Psoas muscle (tissue), 7 donors: ENCODE measurements at regions not wholly inside any gene's neighbourhood (a gene's known extent, or its start where the extent isn't known, plus 50 kb on each side); places are given as distances from the start of the nearest gene placed in this dataset.

Experiments
- ATAC-seq, 4 donors: fragments of 200-7000 bp; cut with Tn5 transposase; one replicate each; pipeline ENCODE4 v1.9.1; 2020; ENCODE audit warnings: moderate library complexity in 3 of 4, mild to moderate bottlenecking in 2 of 4
- DNase-seq, 2 donors: peaks; one replicate each; pipeline ENCODE4 v3.0.0-alpha.2; 2020
- H3K27ac ChIP-seq: fragments of 200-600 bp; one replicate; pipeline ENCODE4 v1.8.0; 2022
- H3K27me3 ChIP-seq, 3 donors: fragments of 200-600 bp in 1 of 3; one replicate each; pipeline versions ENCODE4 v1.6.1 to v1.8.0; 2013 to 2022; ENCODE audit warnings: low read length in 2 of 3, mild to moderate bottlenecking in 2 of 3, moderate library complexity in 1 of 3; ENCODE audit not compliant: insufficient read depth in 3 of 3
- H3K36me3 ChIP-seq, 2 donors: fragments of 200-600 bp in 1 of 2; one replicate each; pipeline versions ENCODE4 v1.6.1 to v1.8.0; 2013 to 2022; ENCODE audit warnings: low read depth in 1 of 2, mild to moderate bottlenecking in 1 of 2, moderate library complexity in 1 of 2; ENCODE audit not compliant: insufficient read depth in 1 of 2
- H3K4me1 ChIP-seq: fragments of 200-600 bp; one replicate; pipeline ENCODE4 v1.8.0; 2022
- H3K4me3 ChIP-seq: fragments of 200-600 bp; one replicate; pipeline ENCODE4 v1.8.0; 2022; ENCODE audit warnings: mild to moderate bottlenecking
- H3K9me3 ChIP-seq: fragments of 200-600 bp; one replicate; pipeline ENCODE4 v1.8.0; 2022
- CTCF ChIP-seq: fragments of 200-600 bp; IDR thresholded peaks from one replicate; pipeline ENCODE4 v1.8.0; 2022; ENCODE audit warnings: antibody characterized with exemption
- WGBS, 3 donors: extraction: QIAGEN DNeasy Blood & Tissue Kit; methylation state at CpG; one replicate each; pipeline versions ENCODE4 v1.1.6 to v1.1.7; 2013; 5-methylcytosine and 5-hydroxymethylcytosine counted together
- intact Hi-C, 2 donors: fragments of 100-400 bp; cut with DNase I; formaldehyde crosslinking; loops; one replicate each; pipeline versions ENCODE4 v1.11.0 to v1.14.2; 2022
- donor health status: healthy with polysubstance abuse.
- donor health status: DM: no; HTN: no; CAD: no; lungs with moderate emphysema.
- donor health status: Bipolar disorder and iron deficiency.
- donor health status: healthy.
- donor health status: DM: yes; HTN: yes; CAD: no.
- donor health status: DM: no; HTN: no; CAD: no.
- donor health status: DM: yes; HTN: yes; CAD: no.

DNA sequence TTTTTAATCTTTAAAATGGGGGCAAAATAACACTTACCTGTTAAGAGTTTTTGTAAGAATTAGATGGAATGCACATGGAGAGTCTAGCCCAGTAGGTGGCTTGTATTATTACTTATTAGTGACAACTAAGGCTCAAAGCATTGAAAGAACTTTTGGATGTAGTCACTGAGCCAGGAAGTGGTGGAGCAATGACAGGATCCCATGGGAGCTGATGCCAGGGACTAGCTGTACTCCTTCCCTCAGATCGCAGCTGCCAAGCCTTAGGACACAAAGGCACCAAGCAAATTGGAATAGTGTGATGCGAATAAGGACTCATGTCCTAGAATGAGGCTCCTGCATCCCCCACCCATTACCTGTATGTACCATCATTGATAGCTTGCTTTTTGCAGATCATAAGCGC lies 370.4 kb upstream of the RGMA start:
- Histone ChIP-seq H3K27ac (no peak overlapping the region), H3K36me3 (no peaks in the 10 kb centered on the region), H3K27me3 (no peaks in the 10 kb centered on the region), H3K9me3 (no peaks in the 10 kb centered on the region), H3K4me3 (no peak overlapping the region), H3K4me1 (peaks cover 17% of the 10 kb centered on the region)
- intact Hi-C loops, result no loop called here
- DNase-seq (peak; percentile 39 to 78), ATAC-seq (peak; percentile 60 to 93 (median 88))
- TF ChIP-seq CTCF, result no peak
- WGBS, 3 donors, result 64 to 81% (median 75%) methylated on average over 3 of the region's 3 CpGs

- 28 to 37% (median 33%) methylated on average over 5 of the region's 5 CpGs for WGBS, 3 donors
- no peak overlapping the region for H3K4me3 ChIP-seq
- no peak for TF ChIP-seq CTCF
- peaks cover 17% of the 10 kb centered on the region for H3K4me1 ChIP-seq
- intact Hi-C loops, result no loop called here
- H3K27ac ChIP-seq, result peak overlapping the region; percentile 56
- ATAC-seq (peak; percentile 84 to 95 (median 90)), DNase-seq (no peak)
- H3K9me3 ChIP-seq, result no peaks in the 10 kb centered on the region
- no peaks in the 10 kb centered on the region for H3K36me3 ChIP-seq
- H3K27me3 ChIP-seq, result no peaks in the 10 kb centered on the region
Measured at GRCh38 chr15:93458597-93458996, 369.6 kb upstream of the RGMA start.

- no peak for TF ChIP-seq CTCF
- intact Hi-C loops, result no loop called here
- Histone ChIP-seq H3K9me3 (no peaks in the 10 kb centered on the region), H3K4me1 (peaks cover 20% of the 10 kb centered on the region), H3K36me3 (no peaks in the 10 kb centered on the region), H3K27ac (no peak overlapping the region), H3K4me3 (no peak overlapping the region), H3K27me3 (no peaks in the 10 kb centered on the region)
- no peak for DNase-seq
- WGBS, 3 donors, result 67 to 80% (median 78%) methylated on average over 7 of the region's 7 CpGs
- no peak for ATAC-seq
Measured at GRCh38 chr15:93454788-93455187, 365.8 kb upstream of the RGMA start.

GRCh38 chr15:93452537-93453211 lies 363.7 kb upstream of the RGMA start:
- H3K4me1 ChIP-seq, result peaks cover 4% of the 10 kb centered on the region
- intact Hi-C loops, result no loop called here
- H3K27ac ChIP-seq, result no peak overlapping the region
- TF ChIP-seq CTCF, result no peak
- DNase-seq (no peak), ATAC-seq (no peak)
- no peaks in the 10 kb centered on the region for H3K9me3 ChIP-seq
- no peak overlapping the region for H3K4me3 ChIP-seq
- H3K27me3 ChIP-seq, result no peaks in the 10 kb centered on the region
- H3K36me3 ChIP-seq, result no peaks in the 10 kb centered on the region

DNA sequence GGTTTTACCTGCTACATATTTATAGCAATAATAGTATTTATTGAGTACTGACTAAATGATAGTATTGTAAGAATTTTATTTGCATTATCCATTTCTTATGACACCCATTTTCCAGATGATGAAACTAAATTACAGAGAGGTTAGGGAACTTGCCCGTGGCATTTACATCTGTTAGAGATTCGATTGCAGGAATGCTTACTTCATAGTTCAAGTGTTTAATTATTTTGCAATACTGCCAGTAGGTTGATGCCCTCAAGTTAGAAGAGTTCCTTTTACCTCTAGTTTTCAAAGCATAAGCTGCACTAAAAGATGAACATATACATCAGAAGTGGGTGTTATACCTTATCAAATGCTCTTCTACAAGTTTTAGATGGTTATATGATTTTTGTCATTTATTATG lies 362.8 kb upstream of the RGMA start:
- no peak for TF ChIP-seq CTCF

More for the DNA sequence above, 362.8 kb upstream of the RGMA start:
- Histone ChIP-seq H3K36me3 (no peaks in the 10 kb centered on the region), H3K4me1 (peaks cover 4% of the 10 kb centered on the region), H3K27me3 (no peaks in the 10 kb centered on the region), H3K27ac (no peak overlapping the region), H3K4me3 (no peak overlapping the region), H3K9me3 (no peaks in the 10 kb centered on the region)
- intact Hi-C loops, result no loop called here
- WGBS, 3 donors, result 16 to 32% (median 23%) methylated on average over 2 of the region's 2 CpGs
- ATAC-seq, result no peak
- no peak for DNase-seq
